ENCODE measurements at regions not wholly inside any gene's neighbourhood (a gene's known extent, or its start where the extent isn't known, plus 50 kb on each side); places are given as distances from the start of the nearest gene placed in this dataset.

DNA sequence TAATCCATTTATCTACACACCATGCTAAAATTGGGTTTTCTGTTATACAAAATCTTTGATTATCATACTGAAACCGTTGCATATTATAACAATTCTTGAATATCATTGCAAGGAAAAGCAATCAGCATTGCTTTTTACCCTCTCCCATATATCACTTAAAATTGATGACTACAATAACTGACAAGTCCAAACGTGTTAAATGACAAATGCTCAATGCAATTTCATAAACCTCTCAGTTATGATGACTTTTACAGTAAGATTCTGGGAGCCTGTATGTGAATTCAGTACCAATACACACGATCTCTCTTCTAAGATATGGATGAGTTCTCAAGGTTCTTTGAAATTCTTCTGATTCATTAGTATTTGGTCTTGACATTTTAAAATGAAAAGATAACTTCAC, 368.5 kb upstream of the TRIB2 start:
- no peak overlapping the region for H3K4me3 Mint-ChIP-seq
- no peaks in the 10 kb centered on the region for H3K4me1 ChIP-seq (ENCODE audit: control insufficient read depth, insufficient read depth, low read length, poor library complexity, severe bottlenecking)
- ATAC-seq (ENCODE audit: low read depth in 2 of 2) = no peak

DNA sequence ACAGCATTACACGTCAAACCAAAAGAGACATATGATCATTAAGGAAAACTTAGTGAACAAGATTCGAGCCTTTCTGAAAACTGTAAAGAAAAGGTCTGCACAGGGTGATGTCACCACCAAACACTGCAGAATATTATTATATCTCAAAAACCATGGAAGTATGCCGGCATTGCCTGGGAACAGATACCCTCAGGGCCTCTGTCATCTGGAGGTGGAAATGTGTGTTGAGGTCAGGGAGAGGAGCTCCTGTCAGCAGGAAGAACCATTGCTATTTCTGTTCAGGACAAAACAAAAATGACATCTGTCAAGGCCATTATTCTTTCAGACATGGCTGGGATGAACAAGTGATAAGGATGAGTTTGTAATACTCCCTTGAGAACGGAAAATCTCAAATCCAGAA, 365.9 kb upstream of the TRIB2 start:
- H3K4me1 ChIP-seq (ENCODE audit: control insufficient read depth, insufficient read depth, low read length, poor library complexity, severe bottlenecking) = no peaks in the 10 kb centered on the region
- H3K36me3 Mint-ChIP-seq = no peaks in the 10 kb centered on the region
- ATAC-seq (ENCODE audit: low read depth in 2 of 2) (no peak), DNase-seq (no peak)
- H3K27ac ChIP-seq (ENCODE audit: insufficient read depth, low read length, poor library complexity, severe bottlenecking) = no peak overlapping the region
- H3K9me3 ChIP-seq (ENCODE audit: control insufficient read depth in 2 of 2, low read length in 2 of 2) = no peaks in the 10 kb centered on the region
- H3K4me3 ChIP-seq (ENCODE audit: low read depth, low read length) = no peak overlapping the region
- no peaks in the 10 kb centered on the region for H3K36me3 ChIP-seq (ENCODE audit: control insufficient read depth, insufficient read depth, low read length)
- no peak overlapping the region for H3K4me3 Mint-ChIP-seq
- H3K27me3 Mint-ChIP-seq = peaks cover 5% of the 10 kb centered on the region
- no peaks in the 10 kb centered on the region for H3K27me3 ChIP-seq (ENCODE audit: control insufficient read depth, insufficient read depth, low read length)
- H3K27ac Mint-ChIP-seq = no peak overlapping the region
- H3K9me3 Mint-ChIP-seq = peaks cover 0 to 10% (median 2%) of the 10 kb centered on the region in 7 donors
- H3K4me1 Mint-ChIP-seq = no peaks in the 10 kb centered on the region

More for the DNA sequence above, 368.5 kb upstream of the TRIB2 start:
- no peak for DNase-seq
- H3K27ac ChIP-seq (ENCODE audit: insufficient read depth, low read length, poor library complexity, severe bottlenecking) = no peak overlapping the region
- no peaks in the 10 kb centered on the region for H3K9me3 ChIP-seq (ENCODE audit: control insufficient read depth in 2 of 2, low read length in 2 of 2)
- H3K4me3 ChIP-seq (ENCODE audit: low read depth, low read length) = no peak overlapping the region
- Mint-ChIP-seq H3K27me3 (no peaks in the 10 kb centered on the region), H3K9me3 (peaks cover 0 to 10% (median 0%) of the 10 kb centered on the region in 7 donors), H3K4me1 (peaks cover 0 to 3% (median 0%) of the 10 kb centered on the region in 4 donors), H3K27ac (peak overlapping the region in 1 of 3 donors; percentile 32), H3K36me3 (no peaks in the 10 kb centered on the region)
- no peaks in the 10 kb centered on the region for H3K36me3 ChIP-seq (ENCODE audit: control insufficient read depth, insufficient read depth, low read length)
- no peaks in the 10 kb centered on the region for H3K27me3 ChIP-seq (ENCODE audit: control insufficient read depth, insufficient read depth, low read length)

DNA sequence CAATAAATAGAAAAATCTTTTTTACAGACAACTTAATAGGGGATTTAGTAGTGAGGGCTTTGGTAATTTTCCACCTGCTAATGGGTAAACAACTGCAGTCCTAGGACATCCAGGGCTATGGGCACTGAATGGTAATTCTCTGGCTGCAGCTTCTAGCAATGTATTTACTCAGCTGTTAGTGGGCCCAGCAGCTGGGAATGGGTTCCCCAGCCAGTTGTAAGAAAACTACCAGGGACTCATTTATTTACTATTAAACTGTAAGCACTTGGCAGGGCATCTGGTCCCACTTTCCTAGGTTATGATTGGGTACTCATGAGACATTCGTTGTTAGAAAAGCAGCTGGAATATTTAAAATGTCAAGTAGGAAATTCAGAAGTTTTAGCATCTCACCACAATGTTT, 363.8 kb upstream of the TRIB2 start:
- no peak overlapping the region for H3K27ac Mint-ChIP-seq
- H3K27me3 Mint-ChIP-seq = peaks cover 5% of the 10 kb centered on the region
- no peaks in the 10 kb centered on the region for H3K4me1 ChIP-seq (ENCODE audit: control insufficient read depth, insufficient read depth, low read length, poor library complexity, severe bottlenecking)
- H3K36me3 Mint-ChIP-seq = peaks cover 5% of the 10 kb centered on the region
- no peak overlapping the region for H3K4me3 ChIP-seq (ENCODE audit: low read depth, low read length)
- no peak overlapping the region for H3K27ac ChIP-seq (ENCODE audit: insufficient read depth, low read length, poor library complexity, severe bottlenecking)
- no peak overlapping the region for H3K4me3 Mint-ChIP-seq
- no peaks in the 10 kb centered on the region for H3K9me3 ChIP-seq (ENCODE audit: control insufficient read depth in 2 of 2, low read length in 2 of 2)
- no peak for DNase-seq
- H3K9me3 Mint-ChIP-seq = peaks cover 0 to 10% (median 2%) of the 10 kb centered on the region in 7 donors
- no peaks in the 10 kb centered on the region for H3K36me3 ChIP-seq (ENCODE audit: control insufficient read depth, insufficient read depth, low read length)
- no peak for ATAC-seq (ENCODE audit: low read depth in 2 of 2)
- H3K4me1 Mint-ChIP-seq = no peaks in the 10 kb centered on the region
- no peaks in the 10 kb centered on the region for H3K27me3 ChIP-seq (ENCODE audit: control insufficient read depth, insufficient read depth, low read length)

DNA sequence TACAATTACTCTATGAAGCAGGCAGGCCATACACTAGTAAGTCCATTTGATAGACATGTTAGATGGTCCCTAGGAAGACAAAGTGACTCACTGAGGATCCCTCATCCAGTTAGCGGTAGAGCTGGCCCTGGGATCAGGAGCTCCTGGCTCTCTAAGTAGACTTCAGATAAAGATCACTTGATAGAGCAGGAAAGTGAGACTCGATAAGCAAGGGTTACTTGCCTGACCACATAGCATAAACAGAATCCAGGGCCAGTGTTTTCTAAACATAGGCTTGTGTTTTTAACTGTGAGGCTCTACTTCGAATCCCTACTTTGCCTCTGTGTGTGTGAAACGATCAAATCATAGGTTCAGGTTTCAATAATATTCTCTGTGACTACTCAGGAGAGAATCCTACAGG, 355.2 kb upstream of the TRIB2 start:
- Mint-ChIP-seq H3K4me1 (peaks cover 0 to 6% (median 0%) of the 10 kb centered on the region in 4 donors), H3K27me3 (peaks cover under 1% of the 10 kb centered on the region), H3K36me3 (peaks cover 4% of the 10 kb centered on the region), H3K4me3 (no peak overlapping the region), H3K9me3 (peaks cover 0 to 8% (median 3%) of the 10 kb centered on the region in 7 donors), H3K27ac (no peak overlapping the region)
- no peaks in the 10 kb centered on the region for H3K27me3 ChIP-seq (ENCODE audit: control insufficient read depth, insufficient read depth, low read length)
- ATAC-seq (ENCODE audit: low read depth in 2 of 2) (no peak), DNase-seq (no peak)
- no peaks in the 10 kb centered on the region for H3K9me3 ChIP-seq (ENCODE audit: control insufficient read depth in 2 of 2, low read length in 2 of 2)
- H3K36me3 ChIP-seq (ENCODE audit: control insufficient read depth, insufficient read depth, low read length) = no peaks in the 10 kb centered on the region
- no peak overlapping the region for H3K27ac ChIP-seq (ENCODE audit: insufficient read depth, low read length, poor library complexity, severe bottlenecking)
- no peaks in the 10 kb centered on the region for H3K4me1 ChIP-seq (ENCODE audit: control insufficient read depth, insufficient read depth, low read length, poor library complexity, severe bottlenecking)
- no peak overlapping the region for H3K4me3 ChIP-seq (ENCODE audit: low read depth, low read length)

DNA sequence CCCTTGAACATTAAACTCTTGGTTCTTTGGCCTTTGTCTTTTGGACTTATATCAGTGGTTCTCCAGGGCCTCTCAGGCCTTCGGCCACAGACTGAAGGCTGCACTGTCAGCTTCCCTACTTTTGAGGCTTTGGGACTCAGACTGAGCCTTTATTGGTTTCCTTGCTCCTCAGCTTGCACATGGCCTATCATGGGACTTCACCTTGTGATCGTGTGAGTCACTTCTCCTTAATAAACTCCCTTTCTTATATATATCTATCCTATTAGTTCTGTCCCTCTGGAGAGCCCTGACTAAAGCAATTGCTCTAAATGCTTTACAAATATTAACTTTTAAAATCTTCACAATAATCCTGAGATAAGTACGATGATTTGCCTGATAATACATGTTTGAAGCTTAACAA, 353.6 kb upstream of the TRIB2 start:
- H3K4me1 ChIP-seq (ENCODE audit: control insufficient read depth, insufficient read depth, low read length, poor library complexity, severe bottlenecking) = no peaks in the 10 kb centered on the region
- ATAC-seq (ENCODE audit: low read depth in 2 of 2) (no peak), DNase-seq (no peak)
- no peaks in the 10 kb centered on the region for H3K36me3 ChIP-seq (ENCODE audit: control insufficient read depth, insufficient read depth, low read length)
- no peaks in the 10 kb centered on the region for H3K9me3 ChIP-seq (ENCODE audit: control insufficient read depth in 2 of 2, low read length in 2 of 2)
- peaks cover 0 to 6% (median 0%) of the 10 kb centered on the region in 4 donors for H3K4me1 Mint-ChIP-seq
- peak overlapping the region in 1 of 4 donors; percentile 75 for H3K4me3 Mint-ChIP-seq
- no peak overlapping the region for H3K27ac Mint-ChIP-seq
- H3K27me3 Mint-ChIP-seq = peaks cover 6% of the 10 kb centered on the region
- no peak overlapping the region for H3K4me3 ChIP-seq (ENCODE audit: low read depth, low read length)
- no peak overlapping the region for H3K27ac ChIP-seq (ENCODE audit: insufficient read depth, low read length, poor library complexity, severe bottlenecking)
- peaks cover 0 to 9% (median 4%) of the 10 kb centered on the region in 7 donors for H3K9me3 Mint-ChIP-seq
- no peaks in the 10 kb centered on the region for H3K27me3 ChIP-seq (ENCODE audit: control insufficient read depth, insufficient read depth, low read length)
- H3K36me3 Mint-ChIP-seq = peaks cover 3% of the 10 kb centered on the region

DNA sequence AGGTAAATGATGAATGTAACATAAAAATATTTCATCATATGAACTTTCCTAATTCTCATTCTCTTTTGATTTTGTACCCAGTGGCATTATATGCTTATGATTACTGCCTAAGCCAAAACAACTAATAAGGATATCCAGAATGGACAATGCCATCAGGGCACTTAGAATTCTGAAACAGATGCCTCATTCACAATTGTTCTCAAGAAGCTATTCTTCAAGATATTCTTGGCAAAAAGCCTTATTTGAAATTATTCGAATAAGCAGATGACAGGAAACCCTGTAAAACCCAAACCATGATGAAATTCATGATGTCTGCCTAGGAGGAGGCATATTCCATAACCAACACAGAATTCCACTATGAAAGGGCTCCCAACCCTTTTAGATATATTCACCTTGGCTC, 353.2 kb upstream of the TRIB2 start:
- Histone ChIP-seq H3K9me3 (ENCODE audit: control insufficient read depth in 2 of 2, low read length in 2 of 2) (no peaks in the 10 kb centered on the region), H3K27ac (ENCODE audit: insufficient read depth, low read length, poor library complexity, severe bottlenecking) (no peak overlapping the region), H3K4me1 (ENCODE audit: control insufficient read depth, insufficient read depth, low read length, poor library complexity, severe bottlenecking) (no peaks in the 10 kb centered on the region), H3K27me3 (ENCODE audit: control insufficient read depth, insufficient read depth, low read length) (no peaks in the 10 kb centered on the region), H3K4me3 (ENCODE audit: low read depth, low read length) (no peak overlapping the region), H3K36me3 (ENCODE audit: control insufficient read depth, insufficient read depth, low read length) (no peaks in the 10 kb centered on the region)
- DNase-seq = no peak
- Mint-ChIP-seq H3K9me3 (peaks cover 0 to 9% (median 4%) of the 10 kb centered on the region in 7 donors), H3K27me3 (peaks cover 6% of the 10 kb centered on the region), H3K36me3 (peaks cover 3% of the 10 kb centered on the region), H3K4me1 (peaks cover 0 to 5% (median 0%) of the 10 kb centered on the region in 4 donors), H3K4me3 (no peak overlapping the region), H3K27ac (no peak overlapping the region)
- no peak for ATAC-seq (ENCODE audit: low read depth in 2 of 2)

DNA sequence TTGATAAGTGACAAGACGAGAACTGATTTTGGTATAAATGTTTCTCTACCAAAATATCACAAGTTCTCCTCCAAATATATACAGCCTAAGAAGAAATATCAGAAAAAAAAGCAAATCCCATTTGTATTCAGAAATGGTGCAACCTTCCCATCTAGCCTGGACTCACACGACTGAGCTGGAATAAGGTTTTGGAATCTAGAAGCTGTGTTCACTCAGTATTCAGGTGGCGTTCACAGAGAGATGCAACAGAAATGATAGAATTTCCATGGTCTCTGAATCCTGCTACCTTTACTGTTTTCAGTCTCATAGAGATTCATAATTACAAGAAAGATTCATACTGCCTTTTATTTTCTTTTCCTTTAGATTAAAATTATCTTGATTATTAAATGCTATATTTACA, 347.2 kb upstream of the TRIB2 start:
- H3K27me3 ChIP-seq (ENCODE audit: control insufficient read depth, insufficient read depth, low read length) = no peaks in the 10 kb centered on the region
- ATAC-seq (ENCODE audit: low read depth in 2 of 2) (no peak), DNase-seq (no peak)
- peaks cover 0 to 8% (median 4%) of the 10 kb centered on the region in 7 donors for H3K9me3 Mint-ChIP-seq
- no peak overlapping the region for H3K27ac ChIP-seq (ENCODE audit: insufficient read depth, low read length, poor library complexity, severe bottlenecking)
- H3K27me3 Mint-ChIP-seq = peaks cover 9% of the 10 kb centered on the region
- H3K4me3 ChIP-seq (ENCODE audit: low read depth, low read length) = no peak overlapping the region
- H3K4me1 Mint-ChIP-seq = peaks cover 0 to 18% (median 3%) of the 10 kb centered on the region in 4 donors
- H3K9me3 ChIP-seq (ENCODE audit: control insufficient read depth in 2 of 2, low read length in 2 of 2) = no peaks in the 10 kb centered on the region
- H3K36me3 Mint-ChIP-seq = peaks cover 2% of the 10 kb centered on the region
- H3K36me3 ChIP-seq (ENCODE audit: control insufficient read depth, insufficient read depth, low read length) = no peaks in the 10 kb centered on the region
- H3K4me3 Mint-ChIP-seq = no peak overlapping the region
- no peak overlapping the region for H3K27ac Mint-ChIP-seq
- no peaks in the 10 kb centered on the region for H3K4me1 ChIP-seq (ENCODE audit: control insufficient read depth, insufficient read depth, low read length, poor library complexity, severe bottlenecking)

DNA sequence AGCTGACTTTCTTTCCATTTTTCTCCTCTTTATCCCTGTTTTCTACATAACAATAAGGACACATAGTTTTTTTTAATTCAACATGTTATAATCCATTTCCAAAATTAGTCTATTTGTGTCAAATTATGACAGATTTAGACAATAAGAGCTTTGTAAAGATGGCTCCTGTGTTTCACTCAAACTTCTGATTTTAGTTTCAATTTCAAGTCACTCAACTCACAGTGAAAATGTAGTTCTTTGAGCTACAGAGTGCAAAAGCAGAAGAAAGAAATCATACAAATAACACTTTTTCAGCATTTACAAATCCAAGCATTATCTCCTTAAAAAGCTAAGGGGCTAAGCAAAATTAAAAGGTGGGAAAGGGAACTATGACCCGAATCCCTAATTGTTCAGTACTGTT, 340.7 kb upstream of the TRIB2 start:
- peaks cover 5 to 32% (median 10%) of the 10 kb centered on the region in 4 donors for H3K4me1 Mint-ChIP-seq
- Histone ChIP-seq H3K9me3 (ENCODE audit: control insufficient read depth in 2 of 2, low read length in 2 of 2) (no peaks in the 10 kb centered on the region), H3K4me3 (ENCODE audit: low read depth, low read length) (no peak overlapping the region), H3K27me3 (ENCODE audit: control insufficient read depth, insufficient read depth, low read length) (no peaks in the 10 kb centered on the region), H3K36me3 (ENCODE audit: control insufficient read depth, insufficient read depth, low read length) (no peaks in the 10 kb centered on the region), H3K27ac (ENCODE audit: insufficient read depth, low read length, poor library complexity, severe bottlenecking) (no peak overlapping the region), H3K4me1 (ENCODE audit: control insufficient read depth, insufficient read depth, low read length, poor library complexity, severe bottlenecking) (no peaks in the 10 kb centered on the region)
- H3K4me3 Mint-ChIP-seq = peak overlapping the region in 1 of 4 donors; percentile 3
- H3K27ac Mint-ChIP-seq = no peak overlapping the region
- H3K9me3 Mint-ChIP-seq = peaks cover 0 to 2% (median 0%) of the 10 kb centered on the region in 7 donors
- H3K27me3 Mint-ChIP-seq = peaks cover 4% of the 10 kb centered on the region
- peak in 1 of 3 donors; percentile 28 for DNase-seq
- ATAC-seq (ENCODE audit: low read depth in 2 of 2) = no peak
- no peaks in the 10 kb centered on the region for H3K36me3 Mint-ChIP-seq

Data from CD4-positive, CD25-positive, alpha-beta regulatory T cell (primary cell).